Mesenchymal stem cell (in vitro differentiated cells and primary cell): ENCODE measurements at regions not wholly inside any gene's neighbourhood (a gene's known extent, or its start where the extent isn't known, plus 50 kb on each side); places are given as distances from the start of the nearest gene placed in this dataset.

Experiments
- DNase-seq: peaks from one replicate; pipeline ENCODE4 v3.0.0-alpha.2; 2013
- H2AFZ ChIP-seq: one replicate; pipeline ENCODE4 v1.6.1; 2013; ENCODE audit warnings: low read depth, mild to moderate bottlenecking, control low read depth, inconsistent platforms, low read length, moderate library complexity
- H2AK5ac ChIP-seq: 2 replicates; pipeline ENCODE4 v1.6.1; 2013; ENCODE audit warnings: low read length, moderate library complexity, mild to moderate bottlenecking, inconsistent platforms; ENCODE audit not compliant: severe bottlenecking
- H2BK120ac ChIP-seq: one replicate; pipeline ENCODE4 v1.6.1; 2013; ENCODE audit warnings: low read depth, mild to moderate bottlenecking, inconsistent platforms, low read length, moderate library complexity
- H2BK12ac ChIP-seq, 2 experiments: one replicate each; pipeline ENCODE4 v1.6.1; 2013; ENCODE audit warnings: inconsistent platforms in 2 of 2, low read length in 2 of 2, mild to moderate bottlenecking in 2 of 2, moderate library complexity in 2 of 2, control low read depth in 1 of 2
- H2BK15ac ChIP-seq: one replicate; pipeline ENCODE4 v1.6.1; 2013; ENCODE audit warnings: mild to moderate bottlenecking, low read depth, inconsistent platforms; ENCODE audit not compliant: poor library complexity, severe bottlenecking
- H2BK5ac ChIP-seq: 2 replicates; pipeline ENCODE4 v1.6.1; 2013; ENCODE audit warnings: low read depth, mild to moderate bottlenecking, low read length, control low read depth, inconsistent platforms; ENCODE audit not compliant: poor library complexity, severe bottlenecking
- H3K14ac ChIP-seq, 2 experiments: one replicate each; pipeline ENCODE4 v1.6.1; 2013; ENCODE audit warnings: inconsistent platforms in 2 of 2, low read length in 2 of 2, control low read depth in 1 of 2, mild to moderate bottlenecking in 1 of 2, moderate library complexity in 1 of 2
- H3K18ac ChIP-seq, 2 experiments: one replicate each; pipeline ENCODE4 v1.6.1; 2013; ENCODE audit warnings: inconsistent platforms in 2 of 2, low read length in 2 of 2, control low read depth in 1 of 2, low read depth in 1 of 2, mild to moderate bottlenecking in 1 of 2
- H3K23ac ChIP-seq, 2 experiments: one replicate each; pipeline ENCODE4 v1.6.1; 2013; ENCODE audit warnings: inconsistent platforms in 2 of 2, low read length in 2 of 2, mild to moderate bottlenecking in 2 of 2, moderate library complexity in 2 of 2, control low read depth in 1 of 2
- H3K27ac ChIP-seq: 2 replicates; pipeline ENCODE4 v1.5.1; 2013; ENCODE audit warnings: mild to moderate bottlenecking, moderate library complexity, low read length, control low read depth, inconsistent platforms; ENCODE audit not compliant: poor library complexity, severe bottlenecking
- H3K27me3 ChIP-seq, 2 experiments: 2 replicates each; pipeline versions ENCODE4 v1.6.1 to v1.7.0; 2013; ENCODE audit warnings: low read length in 2 of 2, mild to moderate bottlenecking in 2 of 2, moderate library complexity in 2 of 2, control low read depth in 1 of 2, inconsistent platforms in 1 of 2; ENCODE audit not compliant: control insufficient read depth in 1 of 2, insufficient read depth in 1 of 2
- H3K36me3 ChIP-seq, 2 experiments: 2 replicates each; pipeline versions ENCODE4 v1.6.1 to v1.7.0; 2013; ENCODE audit warnings: low read length in 2 of 2, control low read depth in 1 of 2, inconsistent platforms in 1 of 2, low read depth in 1 of 2, mild to moderate bottlenecking in 1 of 2; ENCODE audit not compliant: insufficient read depth in 2 of 2, control insufficient read depth in 1 of 2
- H3K4ac ChIP-seq, 2 experiments: one replicate each; pipeline ENCODE4 v1.6.1; 2013; ENCODE audit warnings: inconsistent platforms in 2 of 2, low read length in 2 of 2, mild to moderate bottlenecking in 2 of 2, moderate library complexity in 2 of 2, control low read depth in 1 of 2, low read depth in 1 of 2
- H3K4me1 ChIP-seq: 2 replicates; pipeline ENCODE4 v1.6.1; 2013; ENCODE audit warnings: low read depth, low read length, control low read depth; ENCODE audit not compliant: control insufficient read depth, insufficient read depth
- H3K4me2 ChIP-seq: 2 replicates; pipeline ENCODE4 v1.6.1; 2013; ENCODE audit warnings: low read length, mild to moderate bottlenecking, inconsistent platforms; ENCODE audit not compliant: poor library complexity, severe bottlenecking
- H3K4me3 ChIP-seq, 2 experiments: 2 replicates each; pipeline versions ENCODE4 v1.5.1 to v1.7.0; 2013; ENCODE audit warnings: low read length in 2 of 2, mild to moderate bottlenecking in 2 of 2, control low read depth in 1 of 2, low read depth in 1 of 2; ENCODE audit not compliant: insufficient read depth in 1 of 2
- H3K79me1 ChIP-seq: replicated peaks from 2 replicates; pipeline ENCODE4 v1.6.1; 2013; ENCODE audit warnings: mild to moderate bottlenecking, control low read depth, low read length, inconsistent platforms; ENCODE audit not compliant: poor library complexity, severe bottlenecking
- H3K9ac ChIP-seq: 2 replicates; pipeline ENCODE4 v1.7.0; 2013; ENCODE audit warnings: mild to moderate bottlenecking, low read length, moderate library complexity
- H3K9me3 ChIP-seq: 2 replicates; pipeline ENCODE4 v1.7.0; 2013; ENCODE audit warnings: mild to moderate bottlenecking, low read length; ENCODE audit not compliant: control insufficient read depth
- H4K8ac ChIP-seq: one replicate; pipeline ENCODE4 v1.6.1; 2013; ENCODE audit warnings: inconsistent platforms, mild to moderate bottlenecking, low read length, moderate library complexity
- H4K91ac ChIP-seq: one replicate; pipeline ENCODE4 v1.6.1; 2013; ENCODE audit warnings: mild to moderate bottlenecking, low read length, inconsistent platforms
- WGBS: methylation state at CpG from one replicate; pipeline ENCODE4 v1.1.7; 2013; ENCODE audit warnings: mixed read lengths; 5-methylcytosine and 5-hydroxymethylcytosine counted together

DNA sequence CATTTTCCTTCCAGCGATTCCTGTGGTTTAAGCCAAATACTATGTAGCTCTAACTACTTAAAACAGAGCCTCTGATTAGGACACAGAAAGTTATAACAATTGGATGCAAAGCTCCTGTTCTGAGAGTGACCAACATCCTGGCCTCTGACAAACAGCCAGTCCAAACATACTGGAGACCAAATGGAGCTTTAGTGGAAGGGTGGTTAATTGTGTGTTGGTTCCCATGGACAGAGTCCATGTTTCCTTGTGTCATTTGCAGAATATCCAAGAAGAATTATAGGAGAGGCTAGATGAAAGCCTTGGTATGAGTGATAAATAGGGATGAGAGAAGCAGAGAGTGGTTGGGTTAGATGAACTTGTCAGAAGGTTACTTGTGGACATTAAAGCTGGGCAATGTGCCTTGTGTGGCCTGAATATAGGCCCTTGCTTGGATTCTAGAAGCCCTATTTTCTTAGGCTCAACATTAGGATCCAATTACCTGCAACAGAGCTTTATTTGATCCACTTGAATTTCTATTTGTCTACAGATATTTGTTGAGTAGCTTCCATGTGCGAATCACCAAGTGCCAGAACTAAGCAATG is 180.5 kb upstream of the GORAB start:
- no peak overlapping the region for H3K4me3 ChIP-seq
- H3K79me1 ChIP-seq = no peaks in the 10 kb centered on the region
- no peak overlapping the region for H3K27ac ChIP-seq
- H3K9me3 ChIP-seq = no peaks in the 10 kb centered on the region
- H2BK5ac ChIP-seq = no peak overlapping the region
- DNase-seq = no peak
- H3K4me1 ChIP-seq = no peaks in the 10 kb centered on the region
- H3K23ac ChIP-seq = no peak overlapping the region
- H2BK12ac ChIP-seq = no peak overlapping the region
- no peak overlapping the region for H2BK15ac ChIP-seq
- no peak overlapping the region for H4K91ac ChIP-seq
- H3K9ac ChIP-seq = no peak overlapping the region
- H2BK120ac ChIP-seq = no peak overlapping the region
- no peak overlapping the region for H2AFZ ChIP-seq
- no peaks in the 10 kb centered on the region for H3K27me3 ChIP-seq
- 95% methylated on average over 2 of the region's 2 CpGs for WGBS
- H3K4me2 ChIP-seq = no peak overlapping the region
- H3K36me3 ChIP-seq = no peaks in the 10 kb centered on the region
- no peak overlapping the region for H4K8ac ChIP-seq
- H3K4ac ChIP-seq = no peak overlapping the region
- no peak overlapping the region for H3K18ac ChIP-seq
- H2AK5ac ChIP-seq = no peak overlapping the region
- no peak overlapping the region for H3K14ac ChIP-seq

DNA sequence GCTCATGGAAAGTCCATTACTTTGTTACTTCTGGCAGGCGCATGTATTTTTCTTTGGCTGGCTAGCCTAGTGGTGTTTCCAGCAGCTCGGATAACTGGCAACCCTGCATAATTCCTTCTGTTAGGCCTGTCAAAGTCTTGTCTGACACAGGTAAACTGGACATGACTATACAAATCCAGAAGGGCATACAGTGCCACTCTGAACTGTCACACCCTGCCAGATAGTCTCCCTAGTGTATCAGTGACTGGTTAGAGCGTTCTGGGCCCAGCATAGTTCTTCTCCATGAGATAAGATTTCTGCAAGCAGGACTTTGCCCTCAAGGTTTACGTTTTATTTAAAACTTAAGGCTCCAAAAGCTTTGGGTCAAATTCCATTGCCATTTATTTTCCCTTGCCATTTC is 177.7 kb upstream of the GORAB start:
- H3K23ac ChIP-seq = no peak overlapping the region
- no peak for DNase-seq
- no peak overlapping the region for H4K91ac ChIP-seq
- H3K4me3 ChIP-seq = no peak overlapping the region
- no peaks in the 10 kb centered on the region for H3K79me1 ChIP-seq
- no peak overlapping the region for H3K27ac ChIP-seq
- H3K4me2 ChIP-seq = no peak overlapping the region
- no peak overlapping the region for H3K4ac ChIP-seq
- H2BK5ac ChIP-seq = no peak overlapping the region
- WGBS = 87% methylated on average over 4 of the region's 4 CpGs
- H3K9me3 ChIP-seq = peaks cover 16% of the 10 kb centered on the region
- no peak overlapping the region for H3K14ac ChIP-seq
- H3K18ac ChIP-seq = no peak overlapping the region
- H3K4me1 ChIP-seq = no peaks in the 10 kb centered on the region
- H2AFZ ChIP-seq = no peak overlapping the region
- no peak overlapping the region for H3K9ac ChIP-seq
- H4K8ac ChIP-seq = no peak overlapping the region
- H3K27me3 ChIP-seq = no peaks in the 10 kb centered on the region
- no peak overlapping the region for H2BK15ac ChIP-seq
- no peak overlapping the region for H2AK5ac ChIP-seq
- H3K36me3 ChIP-seq = no peaks in the 10 kb centered on the region
- no peak overlapping the region for H2BK120ac ChIP-seq
- no peak overlapping the region for H2BK12ac ChIP-seq

- Histone ChIP-seq H2AK5ac (no peak overlapping the region), H3K23ac (no peak overlapping the region), H3K27ac (no peak overlapping the region), H3K14ac (no peak overlapping the region), H3K18ac (no peak overlapping the region), H4K91ac (no peak overlapping the region), H2BK15ac (no peak overlapping the region), H3K4me3 (no peak overlapping the region), H4K8ac (no peak overlapping the region), H3K27me3 (no peaks in the 10 kb centered on the region), H2AFZ (no peak overlapping the region), H3K4me1 (no peaks in the 10 kb centered on the region), H2BK120ac (no peak overlapping the region), H3K4me2 (no peak overlapping the region), H2BK12ac (no peak overlapping the region), H3K9ac (no peak overlapping the region), H3K9me3 (peaks cover 20% of the 10 kb centered on the region), H3K4ac (no peak overlapping the region), H2BK5ac (no peak overlapping the region), H3K79me1 (no peaks in the 10 kb centered on the region), H3K36me3 (no peaks in the 10 kb centered on the region)
- DNase-seq = no peak
- WGBS = 68% methylated on average over 2 of the region's 3 CpGs
Measured at GRCh38 chr1:170354690-170355089, 177.3 kb upstream of the GORAB start.

DNA sequence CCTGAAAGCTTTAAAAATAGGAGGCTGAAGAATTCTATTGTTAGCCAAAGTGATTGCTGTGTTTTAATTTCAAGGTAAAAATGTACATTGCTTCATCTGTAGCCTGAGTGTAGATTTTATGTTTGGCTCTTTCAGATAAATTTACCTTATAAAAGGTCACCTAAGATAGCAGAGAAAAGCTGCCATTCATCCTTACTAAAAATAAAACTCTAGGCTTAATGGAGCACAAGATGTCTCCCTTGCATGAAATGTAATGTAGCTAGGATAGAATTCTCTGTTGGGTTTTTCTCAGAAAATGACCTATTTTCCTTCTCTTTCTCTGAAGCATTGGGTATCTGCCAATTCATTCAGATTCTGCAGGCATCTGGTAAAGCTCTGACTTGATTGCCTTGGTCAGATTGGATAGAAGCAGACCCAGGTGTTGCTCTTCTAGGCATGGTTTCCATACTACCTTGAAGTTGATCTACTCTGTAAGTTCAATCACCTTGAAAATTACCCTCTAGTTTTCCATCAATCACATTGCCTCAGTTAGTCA is 176.6 kb upstream of the GORAB start:
- peaks cover 26% of the 10 kb centered on the region for H3K9me3 ChIP-seq
- H4K91ac ChIP-seq = no peak overlapping the region
- H3K9ac ChIP-seq = no peak overlapping the region
- no peak overlapping the region for H3K4me3 ChIP-seq
- no peaks in the 10 kb centered on the region for H3K79me1 ChIP-seq
- no peak overlapping the region for H2AFZ ChIP-seq
- H2BK15ac ChIP-seq = no peak overlapping the region
- H2BK5ac ChIP-seq = no peak overlapping the region
- no peak overlapping the region for H2AK5ac ChIP-seq
- H3K4me2 ChIP-seq = no peak overlapping the region
- no peak overlapping the region for H4K8ac ChIP-seq
- H3K27me3 ChIP-seq = no peaks in the 10 kb centered on the region
- no peak overlapping the region for H3K4ac ChIP-seq
- H2BK120ac ChIP-seq = no peak overlapping the region
- H3K36me3 ChIP-seq = no peaks in the 10 kb centered on the region
- H3K14ac ChIP-seq = no peak overlapping the region
- DNase-seq = no peak
- H2BK12ac ChIP-seq = no peak overlapping the region
- no peaks in the 10 kb centered on the region for H3K4me1 ChIP-seq
- no peak overlapping the region for H3K23ac ChIP-seq
- no peak overlapping the region for H3K27ac ChIP-seq
- no peak overlapping the region for H3K18ac ChIP-seq
